ENCODE measurements at regions not wholly inside any gene's neighbourhood (a gene's known extent, or its start where the extent isn't known, plus 50 kb on each side); places are given as distances from the start of the nearest gene placed in this dataset.

DNA sequence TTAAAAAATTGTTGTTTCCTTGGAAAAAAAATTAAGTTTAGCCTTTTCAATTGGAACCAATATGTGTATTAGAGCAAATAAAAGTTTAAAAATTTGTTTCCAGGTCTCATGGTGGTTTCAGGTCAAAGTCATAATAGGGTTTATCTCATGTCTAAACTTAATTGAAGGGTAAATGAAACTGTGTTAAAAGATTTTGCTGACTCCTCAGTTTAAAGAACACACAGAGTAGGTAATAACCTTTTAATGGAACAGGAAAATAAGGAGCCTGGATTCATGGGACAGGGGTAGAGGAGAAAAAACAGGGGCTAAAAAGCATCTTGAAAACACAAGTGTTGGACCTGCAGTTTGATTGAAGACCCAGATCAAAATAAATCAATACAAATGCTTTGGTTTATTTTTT, 190.6 kb downstream of the MFSD1 start:
- TF ChIP-seq ZNF274 (IDR thresholded peaks at IDR 0.05; ENCODE audit: low read depth, low read length) = no peak
- H3K4me3 ChIP-seq (ENCODE audit: low read length) = no peak overlapping the region

GRCh38 chr3:158994386-158994785, 192.5 kb downstream of the MFSD1 start:
- H3K4me3 ChIP-seq (ENCODE audit: low read length) = no peak overlapping the region
- TF ChIP-seq ZNF274 (IDR thresholded peaks at IDR 0.05; ENCODE audit: low read depth, low read length) = no peak

GRCh38 chr3:159001711-159002110, 199.9 kb downstream of the MFSD1 start:
- TF ChIP-seq ZNF274 (IDR thresholded peaks at IDR 0.05; ENCODE audit: low read depth, low read length) = no peak
- H3K4me3 ChIP-seq (ENCODE audit: low read length) = no peak overlapping the region

GRCh38 chr3:159005137-159005536, 203.3 kb downstream of the MFSD1 start:
- H3K4me3 ChIP-seq (ENCODE audit: low read length) = no peak overlapping the region
- no peak for TF ChIP-seq ZNF274 (IDR thresholded peaks at IDR 0.05; ENCODE audit: low read depth, low read length)

- no peak for TF ChIP-seq ZNF274 (IDR thresholded peaks at IDR 0.05; ENCODE audit: low read depth, low read length)
- no peak overlapping the region for H3K4me3 ChIP-seq (ENCODE audit: low read length)
Measured at GRCh38 chr3:159007331-159007730, 205.5 kb downstream of the MFSD1 start.

DNA sequence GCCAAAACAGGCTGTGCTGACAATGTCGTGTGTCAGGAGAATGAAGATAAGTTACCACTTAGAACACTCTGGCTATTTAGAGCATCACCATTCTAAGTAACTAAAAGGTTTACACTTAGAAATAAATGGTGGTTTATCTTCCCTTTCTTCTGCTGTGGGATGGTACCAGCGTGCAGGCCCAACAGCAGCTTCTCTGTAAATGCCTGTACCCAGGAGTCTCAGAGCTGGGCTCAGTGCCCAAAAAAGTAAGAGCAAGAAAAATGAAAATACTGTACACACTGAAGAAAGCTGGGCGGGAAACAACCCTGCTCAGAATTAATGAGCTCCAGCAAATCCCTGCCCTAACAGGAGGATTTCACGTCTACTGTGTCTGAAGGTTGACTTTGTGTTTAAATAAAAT, 206.5 kb downstream of the MFSD1 start:
- H3K4me3 ChIP-seq (ENCODE audit: low read length) = no peak overlapping the region
- TF ChIP-seq ZNF274 (IDR thresholded peaks at IDR 0.05; ENCODE audit: low read depth, low read length) = no peak

- H3K4me3 ChIP-seq (ENCODE audit: low read length) = no peak overlapping the region
- TF ChIP-seq ZNF274 (IDR thresholded peaks at IDR 0.05; ENCODE audit: low read depth, low read length) = no peak
Measured at GRCh38 chr3:159018341-159018740, 216.5 kb downstream of the MFSD1 start.

DNA sequence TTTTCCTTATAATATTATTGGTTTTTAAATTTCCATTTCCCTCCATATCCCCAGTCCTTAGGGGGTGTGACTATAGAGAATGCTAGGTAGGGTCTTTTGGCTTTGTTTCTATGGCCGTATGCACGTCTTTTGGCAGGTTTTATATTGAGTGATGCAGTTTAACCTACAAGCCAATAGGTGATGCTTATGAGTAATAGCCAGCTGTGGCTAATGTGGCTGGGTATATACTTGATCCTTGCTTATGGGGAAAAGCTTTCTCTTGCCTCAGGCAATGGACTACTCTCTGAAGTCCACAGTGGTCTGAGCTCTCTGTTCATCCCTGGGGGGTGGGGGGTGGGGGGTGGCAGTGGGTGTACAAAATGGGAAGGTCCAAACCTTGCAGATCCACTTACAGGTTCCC, 223.9 kb downstream of the MFSD1 start:
- no peak for TF ChIP-seq ZNF274 (IDR thresholded peaks at IDR 0.05; ENCODE audit: low read depth, low read length)

GRCh38 chr3:159026510-159026909, 224.7 kb downstream of the MFSD1 start:
- no peak for TF ChIP-seq ZNF274 (IDR thresholded peaks at IDR 0.05; ENCODE audit: low read depth, low read length)
- H3K4me3 ChIP-seq (ENCODE audit: low read length) = no peak overlapping the region

More for the DNA sequence above, 223.9 kb downstream of the MFSD1 start:
- no peak overlapping the region for H3K4me3 ChIP-seq (ENCODE audit: low read length)

- TF ChIP-seq ZNF274 (IDR thresholded peaks at IDR 0.05; ENCODE audit: low read depth, low read length) = no peak
Measured at GRCh38 chr3:159028706-159029105, 226.9 kb downstream of the MFSD1 start.

GRCh38 chr3:159029306-159030026, 227.6 kb downstream of the MFSD1 start:
- no peak for TF ChIP-seq ZNF274 (IDR thresholded peaks at IDR 0.05; ENCODE audit: low read depth, low read length)
- no peak overlapping the region for H3K4me3 ChIP-seq (ENCODE audit: low read length)

More at GRCh38 chr3:159028706-159029105, 226.9 kb downstream of the MFSD1 start:
- H3K4me3 ChIP-seq (ENCODE audit: low read length) = no peak overlapping the region

- no peak for TF ChIP-seq ZNF274 (IDR thresholded peaks at IDR 0.05; ENCODE audit: low read depth, low read length)
- H3K4me3 ChIP-seq (ENCODE audit: low read length) = no peak overlapping the region
Measured at GRCh38 chr3:159030138-159030670, 228.3 kb downstream of the MFSD1 start.

- TF ChIP-seq ZNF274 (IDR thresholded peaks at IDR 0.05; ENCODE audit: low read depth, low read length) = no peak
- no peak overlapping the region for H3K4me3 ChIP-seq (ENCODE audit: low read length)
Measured at GRCh38 chr3:159030886-159031679, 229.2 kb downstream of the MFSD1 start.

GRCh38 chr3:159032311-159032710, 230.5 kb downstream of the MFSD1 start:
- no peak for TF ChIP-seq ZNF274 (IDR thresholded peaks at IDR 0.05; ENCODE audit: low read depth, low read length)
- H3K4me3 ChIP-seq (ENCODE audit: low read length) = no peak overlapping the region

DNA sequence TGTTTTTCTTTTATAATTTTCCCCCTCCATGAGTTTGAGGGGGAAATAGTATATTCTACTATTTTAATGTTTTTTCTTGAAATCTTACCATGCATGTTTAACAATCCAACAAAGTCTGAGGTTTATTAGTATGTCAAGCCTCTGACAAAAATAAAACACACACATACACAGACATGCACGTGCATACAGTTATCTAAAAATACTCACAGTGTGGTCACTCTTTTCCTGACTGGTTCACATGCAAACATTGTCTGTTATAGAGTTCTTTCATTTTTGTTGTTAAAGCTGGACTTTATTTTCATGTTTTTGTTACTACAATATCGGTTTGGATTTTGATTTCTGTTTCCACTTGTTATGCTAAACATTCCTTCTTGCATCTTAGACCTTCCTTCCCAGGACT, 236.6 kb downstream of the MFSD1 start:
- no peak for TF ChIP-seq ZNF274 (IDR thresholded peaks at IDR 0.05; ENCODE audit: low read depth, low read length)

More for the DNA sequence above, 236.6 kb downstream of the MFSD1 start:
- no peak overlapping the region for H3K4me3 ChIP-seq (ENCODE audit: low read length)
